IMR-90 (cell line): ENCODE measurements at regions not wholly inside any gene's neighbourhood (a gene's known extent, or its start where the extent isn't known, plus 50 kb on each side); places are given as distances from the start of the nearest gene placed in this dataset.

Experiments used
- CTCF ChIP-seq: conservative IDR thresholded peaks from 2 replicates; pipeline ENCODE4 v1.5.1; 2012; ENCODE audit warnings: mild to moderate bottlenecking, low read depth, low read length, improper control_type of control experiment
- MAFK ChIP-seq: IDR thresholded peaks from 2 replicates; pipeline ENCODE4 v1.6.1; 2012; ENCODE audit warnings: low read depth, low read length, improper control_type of control experiment
- POLR2A ChIP-seq: IDR thresholded peaks from 2 replicates; pipeline ENCODE4 v1.6.1; 2012; ENCODE audit warnings: mild to moderate bottlenecking, low read depth, low read length
- RFX5 ChIP-seq: IDR thresholded peaks from 2 replicates; pipeline ENCODE4 v1.8.0; 2012; ENCODE audit warnings: low read depth, mild to moderate bottlenecking, low read length, moderate library complexity
- SMC3 ChIP-seq: fragments of 150-350 bp; IDR thresholded peaks from 2 replicates; pipeline ENCODE4 v1.6.1; 2016; ENCODE audit warnings: low read depth, mild to moderate bottlenecking, antibody characterized with exemption, low read length, moderate library complexity

- no peak for TF ChIP-seq MAFK
- no peak for TF ChIP-seq CTCF
- TF ChIP-seq RFX5 = no peak
- TF ChIP-seq POLR2A = no peak
- no peak for TF ChIP-seq SMC3
These were observed 72.1 kb upstream of the FOXQ1 start for GRCh38 chr6:1239805-1240204.
